Smooth muscle cell (in vitro differentiated cells): ENCODE measurements at regions not wholly inside any gene's neighbourhood (a gene's known extent, or its start where the extent isn't known, plus 50 kb on each side); places are given as distances from the start of the nearest gene placed in this dataset.

Experiments
- DNase-seq: peaks from one replicate; lab custom pipeline; 2025; ENCODE audit not compliant: unreplicated experiment; lab: John Stamatoyannopoulos, UW
- H2AFZ ChIP-seq: fragments of 200-600 bp; sonication (generic); 2 replicates; pipeline ENCODE4 v1.6.0; 2016; ENCODE audit warnings: antibody characterized with exemption, low read depth, mild to moderate bottlenecking
- H3F3A ChIP-seq: fragments of 200-600 bp; sonication (generic); 2 replicates; pipeline ENCODE4 v1.6.0; 2017; ENCODE audit warnings: antibody characterized with exemption, low read depth
- H3K27ac ChIP-seq: fragments of 200-600 bp; sonication (generic); 2 replicates; pipeline ENCODE4 v1.5.1; 2016; ENCODE audit warnings: low read depth, mild to moderate bottlenecking
- H3K27me3 ChIP-seq: fragments of 200-600 bp; sonication (generic); 2 replicates; pipeline ENCODE4 v1.6.1; 2016; ENCODE audit warnings: low read depth, mild to moderate bottlenecking
- H3K36me3 ChIP-seq: fragments of 200-600 bp; sonication (generic); 2 replicates; pipeline ENCODE4 v1.5.1; 2016; ENCODE audit warnings: low read depth
- H3K4me1 ChIP-seq: fragments of 200-600 bp; sonication (generic); 2 replicates; pipeline ENCODE4 v1.5.1; 2016; ENCODE audit warnings: low read depth
- H3K4me2 ChIP-seq: fragments of 200-600 bp; sonication (generic); 2 replicates; pipeline ENCODE4 v1.6.0; 2016; ENCODE audit warnings: mild to moderate bottlenecking
- H3K4me3 ChIP-seq: fragments of 200-600 bp; sonication (generic); 2 replicates; pipeline ENCODE4 v1.5.1; 2016; ENCODE audit warnings: mild to moderate bottlenecking
- H3K79me2 ChIP-seq: fragments of 200-600 bp; sonication (generic); 2 replicates; pipeline ENCODE4 v1.6.0; 2016; ENCODE audit warnings: low read depth, mild to moderate bottlenecking
- H3K9ac ChIP-seq: fragments of 200-600 bp; sonication (generic); 2 replicates; pipeline ENCODE4 v1.6.0; 2016; ENCODE audit warnings: low read depth
- H3K9me3 ChIP-seq: fragments of 200-600 bp; sonication (generic); replicated peaks from 2 replicates; pipeline ENCODE4 v1.5.1; 2016; ENCODE audit warnings: low read depth
- H4K20me1 ChIP-seq: fragments of 200-600 bp; sonication (generic); 2 replicates; pipeline ENCODE4 v1.6.0; 2016; ENCODE audit warnings: low read depth
- CTCF ChIP-seq: fragments of 200-600 bp; sonication (generic); IDR thresholded peaks from 2 replicates; pipeline ENCODE4 v1.5.1; 2017; ENCODE audit warnings: borderline replicate concordance, mild to moderate bottlenecking, antibody characterized with exemption; ENCODE audit not compliant: insufficient read depth, poor library complexity, severe bottlenecking
- WGBS: methylation state at CpG from one replicate; pipeline ENCODE4 v1.1.7; 2016; ENCODE audit warnings: low lambda C conversion rate; 5-methylcytosine and 5-hydroxymethylcytosine counted together

DNA sequence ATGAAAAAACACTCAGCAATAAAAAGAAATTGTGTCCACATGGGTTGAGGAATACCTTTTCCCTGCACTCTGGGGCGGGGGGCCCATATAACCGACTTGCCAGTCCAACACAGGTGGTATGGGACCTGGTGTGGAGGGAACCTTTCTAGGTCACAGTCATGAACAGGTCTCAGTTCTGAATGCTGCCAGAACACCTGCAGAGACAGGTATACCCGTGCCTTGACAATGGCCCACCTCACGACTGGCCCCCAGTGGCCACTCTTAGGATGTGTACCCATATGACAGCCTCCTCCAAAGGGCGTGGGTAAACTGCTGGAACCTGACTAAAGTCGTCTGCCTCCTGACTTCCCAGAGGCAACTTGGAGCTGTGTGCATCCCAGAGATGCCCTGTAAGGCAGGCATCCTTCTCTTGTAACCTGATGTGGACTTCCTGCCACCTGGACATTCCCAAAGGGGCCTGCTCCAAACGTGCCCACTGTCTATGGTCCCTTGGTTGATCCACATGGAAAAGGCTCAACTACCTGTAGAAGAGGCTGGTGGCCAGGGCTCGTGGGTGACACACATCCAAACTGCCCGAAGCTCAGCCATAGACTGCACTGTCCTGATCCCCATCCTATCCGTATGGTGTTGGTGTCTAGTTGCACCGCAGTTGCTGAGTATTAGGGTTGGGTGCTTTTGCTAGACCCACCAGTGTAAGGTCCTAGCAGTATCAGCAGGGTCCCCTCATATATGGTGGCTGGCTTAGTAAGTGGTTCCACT, 859.3 kb downstream of the BRD1 start:
- WGBS: 50% methylated on average over 11 of the region's 11 CpGs
- Histone ChIP-seq H3K36me3 (no peaks in the 10 kb centered on the region), H3K4me3 (no peak overlapping the region), H3F3A (no peaks in the 10 kb centered on the region), H3K27me3 (peaks cover 15% of the 10 kb centered on the region), H3K27ac (no peak overlapping the region), H4K20me1 (no peaks in the 10 kb centered on the region), H3K4me2 (no peak overlapping the region), H3K79me2 (no peaks in the 10 kb centered on the region), H3K4me1 (no peaks in the 10 kb centered on the region), H3K9ac (no peak overlapping the region), H3K9me3 (no peaks in the 10 kb centered on the region), H2AFZ (no peak overlapping the region)
- DNase-seq: no peak
- peak; percentile 32 for TF ChIP-seq CTCF

- H3K36me3 ChIP-seq: no peaks in the 10 kb centered on the region
- no peak overlapping the region for H3K4me3 ChIP-seq
- 73% methylated on average over 1 of the region's 1 CpG for WGBS
- no peaks in the 10 kb centered on the region for H3K4me1 ChIP-seq
- H3K79me2 ChIP-seq: no peaks in the 10 kb centered on the region
- no peaks in the 10 kb centered on the region for H3F3A ChIP-seq
- peaks cover 15% of the 10 kb centered on the region for H3K27me3 ChIP-seq
- no peak overlapping the region for H3K27ac ChIP-seq
- H3K9me3 ChIP-seq: no peaks in the 10 kb centered on the region
- H4K20me1 ChIP-seq: no peaks in the 10 kb centered on the region
- H2AFZ ChIP-seq: no peak overlapping the region
- no peak for DNase-seq
- H3K4me2 ChIP-seq: no peak overlapping the region
- no peak overlapping the region for H3K9ac ChIP-seq
- TF ChIP-seq CTCF: no peak
Observed at GRCh38 chr22:48963405-48963804, 864.3 kb downstream of the BRD1 start.

GRCh38 chr22:48961705-48962104, 866.0 kb downstream of the BRD1 start:
- 90% methylated on average over 2 of the region's 2 CpGs for WGBS
- H2AFZ ChIP-seq: no peak overlapping the region
- peaks cover 7% of the 10 kb centered on the region for H3K27me3 ChIP-seq
- no peak overlapping the region for H3K4me2 ChIP-seq
- H3K36me3 ChIP-seq: no peaks in the 10 kb centered on the region
- H3K4me1 ChIP-seq: no peaks in the 10 kb centered on the region
- H3K9me3 ChIP-seq: no peaks in the 10 kb centered on the region
- no peak overlapping the region for H3K9ac ChIP-seq
- H3F3A ChIP-seq: no peaks in the 10 kb centered on the region
- TF ChIP-seq CTCF: no peak
- no peak overlapping the region for H3K27ac ChIP-seq
- H3K4me3 ChIP-seq: no peak overlapping the region
- H4K20me1 ChIP-seq: no peaks in the 10 kb centered on the region
- no peaks in the 10 kb centered on the region for H3K79me2 ChIP-seq
- no peak for DNase-seq
